ENCODE measurements at regions not wholly inside any gene's neighbourhood (a gene's known extent, or its start where the extent isn't known, plus 50 kb on each side); places are given as distances from the start of the nearest gene placed in this dataset.

GRCh38 chr5:125286271-125286670 is 539.8 kb upstream of the ZNF608 start:
- 91% methylated on average over 4 of the region's 4 CpGs for WGBS
- no peaks in the 10 kb centered on the region for H3K36me3 ChIP-seq
- H3K27ac ChIP-seq (replicated peaks in 1 of 4), result no peak overlapping the region
- no peak overlapping the region for H3K4me3 ChIP-seq
- no peaks in the 10 kb centered on the region for H3K27me3 ChIP-seq
- no peak for DNase-seq (ENCODE audit: extremely low spot score)
- TF ChIP-seq, protein P1, sequence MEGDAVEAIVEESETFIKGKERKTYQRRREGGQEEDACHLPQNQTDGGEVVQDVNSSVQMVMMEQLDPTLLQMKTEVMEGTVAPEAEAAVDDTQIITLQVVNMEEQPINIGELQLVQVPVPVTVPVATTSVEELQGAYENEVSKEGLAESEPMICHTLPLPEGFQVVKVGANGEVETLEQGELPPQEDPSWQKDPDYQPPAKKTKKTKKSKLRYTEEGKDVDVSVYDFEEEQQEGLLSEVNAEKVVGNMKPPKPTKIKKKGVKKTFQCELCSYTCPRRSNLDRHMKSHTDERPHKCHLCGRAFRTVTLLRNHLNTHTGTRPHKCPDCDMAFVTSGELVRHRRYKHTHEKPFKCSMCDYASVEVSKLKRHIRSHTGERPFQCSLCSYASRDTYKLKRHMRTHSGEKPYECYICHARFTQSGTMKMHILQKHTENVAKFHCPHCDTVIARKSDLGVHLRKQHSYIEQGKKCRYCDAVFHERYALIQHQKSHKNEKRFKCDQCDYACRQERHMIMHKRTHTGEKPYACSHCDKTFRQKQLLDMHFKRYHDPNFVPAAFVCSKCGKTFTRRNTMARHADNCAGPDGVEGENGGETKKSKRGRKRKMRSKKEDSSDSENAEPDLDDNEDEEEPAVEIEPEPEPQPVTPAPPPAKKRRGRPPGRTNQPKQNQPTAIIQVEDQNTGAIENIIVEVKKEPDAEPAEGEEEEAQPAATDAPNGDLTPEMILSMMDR (IDR thresholded peaks at IDR 0.05), result no peak
- TF ChIP-seq EP300 (IDR thresholded peaks at IDR 0.05) (no peak), POLR2A (IDR thresholded peaks at IDR 0.05; ENCODE audit: low read depth) (no peak)
- no peaks in the 10 kb centered on the region for H3K4me1 ChIP-seq
- intact Hi-C loops (cut with DNase I), result no loop called here
- no peaks in the 10 kb centered on the region for H3K9me3 ChIP-seq

DNA sequence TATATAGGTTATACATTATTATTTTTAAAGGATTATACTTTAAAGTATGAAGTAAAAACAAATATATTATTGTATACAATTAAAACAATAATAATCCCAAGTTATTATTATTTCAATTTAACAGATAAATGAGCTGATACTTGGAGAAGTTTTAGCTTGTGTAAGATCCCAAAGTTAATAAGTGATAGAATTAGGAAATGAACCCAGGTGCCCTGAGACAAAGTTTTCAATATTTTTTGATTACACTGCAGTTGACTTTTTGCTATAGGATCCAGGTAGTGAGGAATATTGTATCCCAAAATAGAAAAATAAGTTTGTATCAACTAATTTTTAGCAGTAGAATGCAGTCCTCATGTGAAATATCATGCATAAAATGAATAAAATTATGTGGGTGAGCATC is 543.2 kb upstream of the ZNF608 start:
- intact Hi-C loops (cut with DNase I), result no loop called here

DNA sequence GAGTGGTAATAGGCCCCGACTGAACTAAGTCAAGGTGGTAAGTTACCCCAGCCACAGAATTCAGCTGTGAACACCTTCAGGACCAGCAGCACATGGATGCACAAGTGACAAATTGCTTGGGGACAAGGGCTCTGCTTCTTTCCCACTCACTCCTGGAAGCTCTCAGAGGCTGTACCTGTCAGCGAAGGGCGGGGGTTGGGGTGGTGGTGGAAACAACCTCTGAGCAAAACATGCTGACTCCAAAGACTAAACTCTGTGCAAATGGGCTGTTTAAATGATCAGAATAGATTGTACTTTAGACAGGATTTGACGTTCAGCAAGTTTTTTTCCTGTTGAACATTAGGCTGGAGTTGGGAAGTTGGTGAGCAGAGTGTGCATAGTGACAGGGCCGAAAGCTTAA is 544.5 kb upstream of the ZNF608 start:
- DNase-seq (ENCODE audit: extremely low spot score), result no peak
- 94% methylated on average over 5 of the region's 5 CpGs for WGBS
- Histone ChIP-seq H3K4me1 (peaks cover 0 to 17% (median 3%) of the 10 kb centered on the region in 4 donors), H3K36me3 (no peaks in the 10 kb centered on the region), H3K27me3 (no peaks in the 10 kb centered on the region), H3K9me3 (no peaks in the 10 kb centered on the region), H3K27ac (replicated peaks in 1 of 4) (no peak overlapping the region), H3K4me3 (no peak overlapping the region)
- TF ChIP-seq, protein P1 (IDR thresholded peaks at IDR 0.05), result no peak
- no peak for TF ChIP-seq POLR2A (IDR thresholded peaks at IDR 0.05; ENCODE audit: low read depth)
- no peak for TF ChIP-seq EP300 (IDR thresholded peaks at IDR 0.05)
- no peak for TF ChIP-seq POLR2AphosphoS5 (IDR thresholded peaks at IDR 0.05)
- intact Hi-C loops (cut with DNase I), result no loop called here

More for the DNA sequence above, 543.2 kb upstream of the ZNF608 start:
- TF ChIP-seq, protein P1 (IDR thresholded peaks at IDR 0.05), result no peak
- no peak for TF ChIP-seq POLR2AphosphoS5 (IDR thresholded peaks at IDR 0.05)
- TF ChIP-seq EP300 (IDR thresholded peaks at IDR 0.05), result no peak
- no peak for TF ChIP-seq POLR2A (IDR thresholded peaks at IDR 0.05; ENCODE audit: low read depth)
- no peaks in the 10 kb centered on the region for H3K9me3 ChIP-seq
- H3K4me1 ChIP-seq, result peaks cover 0 to 17% (median 3%) of the 10 kb centered on the region in 4 donors
- H3K4me3 ChIP-seq, result no peak overlapping the region
- no peak overlapping the region for H3K27ac ChIP-seq (replicated peaks in 1 of 4)
- no peak for DNase-seq (ENCODE audit: extremely low spot score)
- no peaks in the 10 kb centered on the region for H3K27me3 ChIP-seq
- H3K36me3 ChIP-seq, result no peaks in the 10 kb centered on the region

- no peaks in the 10 kb centered on the region for H3K9me3 ChIP-seq
- H3K4me1 ChIP-seq, result peaks cover 0 to 17% (median 3%) of the 10 kb centered on the region in 4 donors
- intact Hi-C loops (cut with DNase I), result no loop called here
- H3K27me3 ChIP-seq, result no peaks in the 10 kb centered on the region
- no peak overlapping the region for H3K27ac ChIP-seq (replicated peaks in 1 of 4)
- DNase-seq (ENCODE audit: extremely low spot score), result no peak
- TF ChIP-seq, protein P1 (IDR thresholded peaks at IDR 0.05), result no peak
- TF ChIP-seq POLR2A (IDR thresholded peaks at IDR 0.05; ENCODE audit: low read depth) (no peak), POLR2AphosphoS5 (IDR thresholded peaks at IDR 0.05) (no peak), EP300 (IDR thresholded peaks at IDR 0.05) (no peak)
- H3K4me3 ChIP-seq, result no peak overlapping the region
- 78% methylated on average over 4 of the region's 4 CpGs for WGBS
- no peaks in the 10 kb centered on the region for H3K36me3 ChIP-seq
These were observed 545.0 kb upstream of the ZNF608 start for GRCh38 chr5:125291447-125291846.

- 73% methylated on average over 1 of the region's 1 CpG for WGBS
- Histone ChIP-seq H3K27me3 (no peaks in the 10 kb centered on the region), H3K36me3 (no peaks in the 10 kb centered on the region), H3K27ac (replicated peaks in 1 of 4) (no peak overlapping the region), H3K4me3 (no peak overlapping the region), H3K9me3 (no peaks in the 10 kb centered on the region), H3K4me1 (peaks cover 0 to 19% (median 3%) of the 10 kb centered on the region in 4 donors)
- intact Hi-C loops (cut with DNase I), result no loop called here
- no peak for DNase-seq (ENCODE audit: extremely low spot score)
- TF ChIP-seq EP300 (IDR thresholded peaks at IDR 0.05) (no peak), POLR2A (IDR thresholded peaks at IDR 0.05; ENCODE audit: low read depth) (no peak), POLR2AphosphoS5 (IDR thresholded peaks at IDR 0.05) (no peak)
- TF ChIP-seq, protein P1 (IDR thresholded peaks at IDR 0.05), result no peak
These were observed 546.8 kb upstream of the ZNF608 start for GRCh38 chr5:125293223-125293622.

Measured in esophagus muscularis mucosa (tissue), 4 donors.